ENCODE measurements at regions not wholly inside any gene's neighbourhood (a gene's known extent, or its start where the extent isn't known, plus 50 kb on each side); places are given as distances from the start of the nearest gene placed in this dataset.

DNA sequence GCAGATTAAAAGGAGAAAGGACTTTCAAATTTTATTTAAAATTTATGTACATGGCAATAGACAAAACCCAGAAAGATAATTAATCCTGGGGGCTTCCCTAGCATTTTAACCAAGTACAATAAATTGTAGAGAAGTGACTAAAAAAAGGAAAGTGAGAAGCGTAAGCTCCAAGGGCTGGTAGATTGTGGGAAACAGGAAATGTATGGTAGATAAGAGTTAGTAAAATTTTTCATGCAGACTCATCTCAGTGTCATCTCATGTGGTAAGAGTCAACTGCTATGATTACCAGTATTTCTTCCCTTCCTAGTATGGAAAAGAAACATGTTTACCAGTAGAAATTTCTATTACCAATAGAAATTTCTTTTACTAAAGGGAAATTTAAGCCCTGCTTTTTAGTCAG lies 464.3 kb upstream of the AGTR1 start:
- no peaks in the 10 kb centered on the region for H3K27me3 ChIP-seq (ENCODE audit: low read length)
- no peaks in the 10 kb centered on the region for H3F3A ChIP-seq (ENCODE audit: insufficient read depth)
- H3K4me2 ChIP-seq (ENCODE audit: low read depth, low read length, poor library complexity, severe bottlenecking) = no peak overlapping the region
- H3K9me2 ChIP-seq (replicated peaks; ENCODE audit: insufficient read depth, low read length) = no peaks in the 10 kb centered on the region
- no peaks in the 10 kb centered on the region for H3K79me2 ChIP-seq (ENCODE audit: insufficient read depth, low read length)
- H4K20me1 ChIP-seq (ENCODE audit: low read depth, low read length) = no peaks in the 10 kb centered on the region
- no peaks in the 10 kb centered on the region for H3K36me3 ChIP-seq (ENCODE audit: low read length)
- TF ChIP-seq, protein P1, sequence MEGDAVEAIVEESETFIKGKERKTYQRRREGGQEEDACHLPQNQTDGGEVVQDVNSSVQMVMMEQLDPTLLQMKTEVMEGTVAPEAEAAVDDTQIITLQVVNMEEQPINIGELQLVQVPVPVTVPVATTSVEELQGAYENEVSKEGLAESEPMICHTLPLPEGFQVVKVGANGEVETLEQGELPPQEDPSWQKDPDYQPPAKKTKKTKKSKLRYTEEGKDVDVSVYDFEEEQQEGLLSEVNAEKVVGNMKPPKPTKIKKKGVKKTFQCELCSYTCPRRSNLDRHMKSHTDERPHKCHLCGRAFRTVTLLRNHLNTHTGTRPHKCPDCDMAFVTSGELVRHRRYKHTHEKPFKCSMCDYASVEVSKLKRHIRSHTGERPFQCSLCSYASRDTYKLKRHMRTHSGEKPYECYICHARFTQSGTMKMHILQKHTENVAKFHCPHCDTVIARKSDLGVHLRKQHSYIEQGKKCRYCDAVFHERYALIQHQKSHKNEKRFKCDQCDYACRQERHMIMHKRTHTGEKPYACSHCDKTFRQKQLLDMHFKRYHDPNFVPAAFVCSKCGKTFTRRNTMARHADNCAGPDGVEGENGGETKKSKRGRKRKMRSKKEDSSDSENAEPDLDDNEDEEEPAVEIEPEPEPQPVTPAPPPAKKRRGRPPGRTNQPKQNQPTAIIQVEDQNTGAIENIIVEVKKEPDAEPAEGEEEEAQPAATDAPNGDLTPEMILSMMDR (IDR thresholded peaks at IDR 0.05; ENCODE audit: insufficient read depth, low read length, poor library complexity, severe bottlenecking) = no peak
- TF ChIP-seq EZH2phosphoT487 (conservative IDR thresholded peaks at IDR 0.05; ENCODE audit: low read length) = no peak
- H3K27ac ChIP-seq (ENCODE audit: low read depth, low read length) = no peak overlapping the region
- H3K9ac ChIP-seq (ENCODE audit: low read length) = no peak overlapping the region
- H2AFZ ChIP-seq (ENCODE audit: low read depth, low read length, severe bottlenecking) = no peak overlapping the region
- no peaks in the 10 kb centered on the region for H3K9me3 ChIP-seq (ENCODE audit: insufficient read depth, low read length)
- H3K4me3 ChIP-seq (ENCODE audit: insufficient read depth, low read length, poor library complexity, severe bottlenecking) = no peak overlapping the region

DNA sequence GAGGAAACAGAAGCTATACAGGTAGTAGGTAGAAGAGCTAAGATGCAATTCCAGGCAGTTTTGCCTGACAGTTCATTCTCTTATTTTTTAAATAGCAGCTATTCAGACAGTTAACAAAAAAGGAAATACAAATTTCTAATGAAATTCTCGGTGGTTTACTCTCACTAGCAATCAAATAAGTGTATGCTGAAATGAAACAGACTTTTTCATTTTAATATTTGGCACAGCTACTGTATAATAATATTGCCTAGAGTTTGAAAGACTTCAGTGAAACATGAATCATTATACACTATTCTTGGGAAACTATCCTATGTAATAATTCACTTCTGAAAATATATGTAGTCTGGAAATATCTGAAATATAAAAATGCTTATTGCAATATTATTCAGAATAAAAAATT lies 463.2 kb upstream of the AGTR1 start:
- Histone ChIP-seq H3K9me2 (replicated peaks; ENCODE audit: insufficient read depth, low read length) (no peaks in the 10 kb centered on the region), H3K27me3 (ENCODE audit: low read length) (no peaks in the 10 kb centered on the region), H3F3A (ENCODE audit: insufficient read depth) (no peaks in the 10 kb centered on the region), H3K36me3 (ENCODE audit: low read length) (no peaks in the 10 kb centered on the region), H3K27ac (ENCODE audit: low read depth, low read length) (no peak overlapping the region), H4K20me1 (ENCODE audit: low read depth, low read length) (no peaks in the 10 kb centered on the region), H3K9ac (ENCODE audit: low read length) (no peak overlapping the region), H3K4me2 (ENCODE audit: low read depth, low read length, poor library complexity, severe bottlenecking) (no peak overlapping the region), H3K79me2 (ENCODE audit: insufficient read depth, low read length) (no peaks in the 10 kb centered on the region), H3K4me3 (ENCODE audit: insufficient read depth, low read length, poor library complexity, severe bottlenecking) (no peak overlapping the region), H3K9me3 (ENCODE audit: insufficient read depth, low read length) (no peaks in the 10 kb centered on the region), H2AFZ (ENCODE audit: low read depth, low read length, severe bottlenecking) (no peak overlapping the region)
- no peak for TF ChIP-seq EZH2phosphoT487 (conservative IDR thresholded peaks at IDR 0.05; ENCODE audit: low read length)
- TF ChIP-seq, protein P1 (IDR thresholded peaks at IDR 0.05; ENCODE audit: insufficient read depth, low read length, poor library complexity, severe bottlenecking) = no peak

DNA sequence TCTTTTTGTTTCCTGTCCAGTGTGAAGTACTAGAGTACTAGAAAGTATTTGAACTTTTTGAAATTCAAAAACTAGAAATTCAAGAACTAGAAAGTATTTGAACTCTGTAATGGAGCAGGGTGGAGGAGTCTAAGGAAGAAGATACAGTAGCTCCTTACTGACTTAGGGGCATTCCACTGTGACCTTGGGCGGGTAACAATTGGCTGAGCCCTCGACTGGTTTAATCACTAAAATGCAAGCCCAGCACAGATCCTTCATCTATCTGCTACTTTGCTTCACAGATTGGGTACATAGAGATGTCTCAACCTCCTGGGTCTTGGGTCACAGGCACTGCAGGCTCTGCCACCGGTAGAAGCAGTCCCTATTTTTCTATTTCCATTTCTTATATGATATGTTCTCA lies 462.1 kb upstream of the AGTR1 start:
- H3K36me3 ChIP-seq (ENCODE audit: low read length) = no peaks in the 10 kb centered on the region
- H3K79me2 ChIP-seq (ENCODE audit: insufficient read depth, low read length) = no peaks in the 10 kb centered on the region
- TF ChIP-seq EZH2phosphoT487 (conservative IDR thresholded peaks at IDR 0.05; ENCODE audit: low read length) = no peak
- TF ChIP-seq, protein P1 (IDR thresholded peaks at IDR 0.05; ENCODE audit: insufficient read depth, low read length, poor library complexity, severe bottlenecking) = no peak
- H3F3A ChIP-seq (ENCODE audit: insufficient read depth) = no peaks in the 10 kb centered on the region
- H3K4me3 ChIP-seq (ENCODE audit: insufficient read depth, low read length, poor library complexity, severe bottlenecking) = no peak overlapping the region
- no peak overlapping the region for H3K27ac ChIP-seq (ENCODE audit: low read depth, low read length)
- H3K27me3 ChIP-seq (ENCODE audit: low read length) = no peaks in the 10 kb centered on the region
- H3K9ac ChIP-seq (ENCODE audit: low read length) = no peak overlapping the region
- no peaks in the 10 kb centered on the region for H4K20me1 ChIP-seq (ENCODE audit: low read depth, low read length)
- H3K9me2 ChIP-seq (replicated peaks; ENCODE audit: insufficient read depth, low read length) = no peaks in the 10 kb centered on the region
- H2AFZ ChIP-seq (ENCODE audit: low read depth, low read length, severe bottlenecking) = no peak overlapping the region
- H3K9me3 ChIP-seq (ENCODE audit: insufficient read depth, low read length) = no peaks in the 10 kb centered on the region
- H3K4me2 ChIP-seq (ENCODE audit: low read depth, low read length, poor library complexity, severe bottlenecking) = no peak overlapping the region
